Head of caudate nucleus (tissue), 42 donors: ENCODE measurements at regions not wholly inside any gene's neighbourhood (a gene's known extent, or its start where the extent isn't known, plus 50 kb on each side); places are given as distances from the start of the nearest gene placed in this dataset.
"Not testable (repeated sequence)": the region's sequence is repeated elsewhere in the genome, so short reads cannot be mapped to it uniquely, and the experiment has no call there.

Source experiments
- DNase-seq, 42 donors: peaks; one replicate each; pipeline versions ENCODE4 v3.0.0 to v3.0.0-alpha.2; 2020 to 2021; ENCODE audit warnings: mixed read lengths in 7 of 42
- intact Hi-C: fragments of 100-400 bp; cut with DNase I; formaldehyde crosslinking; loops from one replicate; pipeline ENCODE4 v1.15.0; 2022

- intact Hi-C loops: no loop called here
- DNase-seq: no peak
Observed at GRCh38 chr10:127610816-127611215, 61.7 kb downstream of the NPS start.

GRCh38 chr10:127614484-127615017 is 65.4 kb downstream of the NPS start:
- intact Hi-C loops: no loop called here
- DNase-seq: no peak

- intact Hi-C loops: no loop called here
- peak in 9 of 42 donors; percentile 13 to 51 (median 24) for DNase-seq
Observed at GRCh38 chr10:127618797-127619196, 69.7 kb downstream of the NPS start.

GRCh38 chr10:127619546-127620325 is 70.6 kb downstream of the NPS start:
- intact Hi-C loops: no loop called here
- DNase-seq: peak; percentile 49 to 97 (median 88)

- intact Hi-C loops: no loop called here
- DNase-seq: no peak
Observed at GRCh38 chr10:127635882-127636281, 86.8 kb downstream of the NPS start.

- no peak for DNase-seq
- intact Hi-C loops: no loop called here
Observed at GRCh38 chr10:127648885-127649284, 88.1 kb upstream of the FOXI2 start.

GRCh38 chr10:127649642-127650041 is 87.3 kb upstream of the FOXI2 start:
- intact Hi-C loops: no loop called here
- DNase-seq: peak in 7 of 42 donors; percentile 6 to 57 (median 19)

GRCh38 chr10:127657056-127657455 is 79.9 kb upstream of the FOXI2 start:
- intact Hi-C loops: no loop called here
- DNase-seq: no peak

GRCh38 chr10:127676430-127676829 is 60.6 kb upstream of the FOXI2 start:
- DNase-seq, intact Hi-C loops: not testable (repeated sequence)

- intact Hi-C loops: no loop called here
- no peak for DNase-seq
Observed at GRCh38 chr10:127678091-127678490, 58.9 kb upstream of the FOXI2 start.

GRCh38 chr10:127679642-127680255 is 57.2 kb upstream of the FOXI2 start:
- DNase-seq: no peak
- intact Hi-C loops: no loop called here
